CD4-positive, alpha-beta T cell treated with Interferon alpha-2 for 1 hour (primary cell): ENCODE measurements at regions not wholly inside any gene's neighbourhood (a gene's known extent, or its start where the extent isn't known, plus 50 kb on each side); places are given as distances from the start of the nearest gene placed in this dataset.

Source experiments
- DNase-seq, 2 donors: peaks; one replicate each; pipeline ENCODE4 v3.0.0-alpha.2; 2020 to 2022

- DNase-seq = no peak
Measured at GRCh38 chr7:22586101-22586785, 86.3 kb upstream of the STEAP1B start.

DNA sequence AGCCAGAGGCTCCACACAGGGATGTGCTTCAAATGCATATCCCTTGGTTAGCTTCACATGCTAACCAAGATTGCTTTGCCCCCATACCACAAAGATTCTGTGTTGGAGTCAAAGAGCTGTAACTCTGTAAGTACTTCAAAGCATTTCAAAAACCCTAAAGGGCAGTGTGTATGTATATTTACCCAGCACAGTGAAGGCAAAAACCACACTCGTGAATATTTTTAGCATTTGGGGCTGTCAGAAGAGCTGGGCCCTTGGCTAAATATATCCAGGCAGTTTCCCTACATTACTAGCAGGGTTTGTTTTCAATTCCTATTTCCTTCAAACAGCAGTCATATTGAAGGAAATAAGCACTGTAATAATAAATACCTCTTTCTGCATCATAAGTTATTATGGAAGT, 84.2 kb upstream of the STEAP1B start:
- DNase-seq = no peak

GRCh38 chr7:22582863-22583622, 83.1 kb upstream of the STEAP1B start:
- no peak for DNase-seq

GRCh38 chr7:22581099-22581498, 81.1 kb upstream of the STEAP1B start:
- no peak for DNase-seq

GRCh38 chr7:22579961-22580360, 80.0 kb upstream of the STEAP1B start:
- no peak for DNase-seq

DNA sequence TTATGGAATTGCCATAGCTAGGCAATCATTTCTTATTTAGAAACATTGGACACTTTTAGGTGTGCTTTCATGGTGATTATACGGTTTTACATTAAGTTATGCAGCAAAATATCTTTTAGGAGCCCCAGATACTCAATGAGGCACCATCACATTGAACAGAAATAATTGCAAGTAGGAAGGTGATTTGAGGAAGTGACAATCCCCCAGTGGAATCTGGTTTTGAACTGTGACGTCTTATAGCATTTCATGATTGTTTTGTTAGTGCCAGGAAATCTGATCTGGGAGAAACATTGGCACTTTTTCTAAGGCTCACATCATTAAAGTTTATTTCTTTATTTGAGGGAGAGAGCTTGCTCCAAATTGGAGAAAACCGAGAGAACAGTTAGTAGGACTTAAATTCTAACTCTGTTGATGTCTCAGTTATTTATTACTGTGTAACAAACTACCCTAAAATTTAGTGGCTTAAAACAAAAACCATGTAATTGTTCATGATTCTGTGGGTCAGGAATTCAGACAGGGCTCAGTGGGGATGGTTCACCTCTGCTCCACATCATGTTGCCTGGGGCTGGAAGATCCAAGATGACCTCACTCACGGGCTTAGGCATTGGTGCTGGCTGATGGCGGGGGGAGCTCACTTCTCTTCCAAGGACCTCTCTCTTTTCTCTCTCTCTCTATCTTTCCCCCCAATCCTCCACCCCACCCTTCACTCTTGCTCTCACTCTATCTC, 78.2 kb upstream of the STEAP1B start:
- DNase-seq = no peak

- peak in 1 of 2 donors; percentile 22 for DNase-seq
Measured at GRCh38 chr7:22577470-22578001, 77.5 kb upstream of the STEAP1B start.

DNA sequence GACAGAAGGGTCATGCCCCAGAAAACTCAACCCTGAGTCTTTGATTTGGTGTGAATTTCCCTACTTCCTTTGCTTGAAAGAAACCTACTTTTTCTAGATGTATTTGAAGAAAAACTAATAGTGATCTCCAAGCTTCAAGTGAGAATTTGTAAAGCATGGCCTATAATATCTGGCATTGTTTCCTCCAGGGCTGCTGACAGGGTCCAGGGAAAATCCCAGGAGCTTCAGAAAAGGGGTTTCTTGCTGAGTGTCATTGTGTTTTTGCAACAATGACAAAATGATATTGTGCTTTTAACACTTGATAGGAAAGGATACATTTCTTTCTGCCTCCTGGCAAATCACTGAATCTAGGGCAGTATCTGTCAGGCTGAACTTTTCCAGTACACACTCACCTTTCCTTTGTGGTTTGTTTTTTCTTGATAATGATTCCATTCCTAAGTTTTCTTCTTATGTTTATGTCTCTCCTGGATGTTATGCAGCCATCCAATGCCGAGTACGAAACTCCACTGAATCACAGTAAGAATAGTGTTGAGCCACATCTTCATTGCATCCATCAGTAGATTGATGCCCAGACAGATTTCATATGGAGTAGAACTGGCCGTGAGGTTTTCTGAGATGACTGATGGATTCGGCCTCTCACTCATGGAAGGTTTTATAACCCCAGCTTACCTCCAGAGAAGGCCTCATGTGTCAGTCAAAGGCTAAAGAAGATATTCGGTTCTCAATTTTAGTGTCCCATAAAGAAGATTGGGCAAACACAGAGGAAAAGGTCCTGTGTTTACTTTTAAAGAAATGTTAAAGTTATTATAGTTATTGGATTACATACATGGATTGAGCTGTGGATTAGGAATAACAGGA, 76.9 kb upstream of the STEAP1B start:
- DNase-seq = no peak

DNA sequence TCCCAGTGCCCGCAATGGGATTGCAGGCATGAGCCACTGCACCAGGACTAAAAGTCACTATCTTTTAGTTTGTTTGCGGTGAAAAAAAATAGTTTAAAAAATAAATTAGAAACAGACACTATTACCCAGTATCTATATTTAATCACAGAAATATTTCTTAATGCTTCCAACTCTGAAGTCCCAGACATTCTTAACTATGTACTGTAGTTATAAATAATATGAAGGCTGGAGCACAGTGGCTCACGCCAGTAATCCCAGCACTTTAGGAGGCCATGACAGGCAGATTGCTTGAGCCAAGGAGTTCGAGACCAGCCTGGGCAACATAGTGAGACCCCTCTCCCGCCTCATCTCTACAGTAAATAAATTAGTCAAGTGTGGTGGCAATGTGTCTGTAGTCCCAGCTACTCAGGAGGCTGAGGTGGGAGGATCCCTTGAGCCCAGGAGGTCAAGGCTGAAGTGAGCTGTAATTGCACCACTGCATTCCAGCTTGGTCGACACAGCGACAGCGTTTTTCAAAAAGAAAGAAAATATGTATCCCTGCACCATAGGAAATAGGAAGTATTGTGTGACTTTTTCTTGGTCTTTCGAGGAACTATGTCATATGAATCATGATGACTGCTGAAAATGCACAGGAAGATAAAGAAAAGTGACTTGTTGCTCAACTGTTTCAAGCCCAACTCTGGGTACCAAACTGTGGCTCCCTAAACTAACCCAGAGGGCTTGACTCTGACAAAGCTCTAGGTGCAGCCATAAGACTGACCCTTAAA, 74.9 kb upstream of the STEAP1B start:
- DNase-seq = no peak

DNA sequence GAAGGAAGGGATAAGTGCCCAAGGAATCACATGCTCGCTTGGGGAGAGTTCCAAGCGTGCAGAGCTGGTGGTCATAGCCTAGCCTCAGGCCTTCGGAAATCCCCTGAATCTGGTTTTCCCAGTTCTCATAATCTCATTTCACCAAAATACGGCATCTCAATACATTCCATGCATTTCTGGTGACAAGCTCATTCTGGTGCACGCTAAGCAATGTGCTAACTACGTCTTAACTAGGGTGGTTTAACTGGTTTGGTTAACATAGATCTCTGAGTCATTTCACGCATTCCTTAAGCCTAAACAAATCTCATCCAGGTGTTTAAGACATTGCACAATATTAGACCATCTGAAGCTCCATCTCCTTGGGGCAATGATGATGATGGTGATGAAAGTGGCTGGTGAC, 72.9 kb upstream of the STEAP1B start:
- DNase-seq = no peak

- DNase-seq = no peak
Measured at GRCh38 chr7:22572292-22572691, 72.3 kb upstream of the STEAP1B start.

GRCh38 chr7:22571766-22572165, 71.8 kb upstream of the STEAP1B start:
- DNase-seq = no peak

DNA sequence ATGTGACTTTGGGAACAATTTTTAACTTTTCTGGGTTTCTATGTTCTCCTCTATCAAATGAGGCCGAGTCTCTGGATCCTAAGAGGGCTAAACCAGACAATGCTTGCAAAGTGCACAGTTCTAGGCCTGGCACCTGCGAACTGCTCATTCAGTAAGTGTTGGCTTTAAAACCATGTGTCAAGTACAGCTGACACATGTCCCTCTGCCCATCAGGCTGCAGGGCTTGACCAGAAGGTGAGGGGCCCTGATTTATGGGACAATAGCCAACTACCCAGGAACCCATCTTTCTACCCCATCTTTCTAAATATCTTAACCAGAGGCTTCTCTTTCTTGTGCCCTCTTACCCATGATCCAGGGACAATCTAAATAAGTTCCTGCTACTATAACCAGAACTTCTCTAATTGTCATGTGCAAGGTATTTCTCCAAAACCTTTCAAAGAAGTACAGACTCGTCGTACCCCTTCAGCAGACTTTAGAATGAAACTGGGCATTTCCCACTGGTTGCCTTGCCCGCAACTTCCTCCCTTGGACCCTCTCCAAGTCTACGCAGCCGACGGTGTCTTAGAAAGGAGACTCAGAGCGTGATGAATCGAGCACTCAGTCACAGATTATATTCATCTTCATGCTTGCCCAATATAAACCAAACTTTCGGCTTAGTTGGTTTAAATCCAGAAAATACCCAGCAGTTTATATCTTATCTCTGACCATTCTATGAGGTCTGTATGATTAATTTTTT, 69.8 kb upstream of the STEAP1B start:
- DNase-seq = peak; percentile 22 to 63

- DNase-seq = no peak
Measured at GRCh38 chr7:22566592-22566991, 66.6 kb upstream of the STEAP1B start.

- no peak for DNase-seq
Measured at GRCh38 chr7:22566176-22566575, 66.2 kb upstream of the STEAP1B start.

DNA sequence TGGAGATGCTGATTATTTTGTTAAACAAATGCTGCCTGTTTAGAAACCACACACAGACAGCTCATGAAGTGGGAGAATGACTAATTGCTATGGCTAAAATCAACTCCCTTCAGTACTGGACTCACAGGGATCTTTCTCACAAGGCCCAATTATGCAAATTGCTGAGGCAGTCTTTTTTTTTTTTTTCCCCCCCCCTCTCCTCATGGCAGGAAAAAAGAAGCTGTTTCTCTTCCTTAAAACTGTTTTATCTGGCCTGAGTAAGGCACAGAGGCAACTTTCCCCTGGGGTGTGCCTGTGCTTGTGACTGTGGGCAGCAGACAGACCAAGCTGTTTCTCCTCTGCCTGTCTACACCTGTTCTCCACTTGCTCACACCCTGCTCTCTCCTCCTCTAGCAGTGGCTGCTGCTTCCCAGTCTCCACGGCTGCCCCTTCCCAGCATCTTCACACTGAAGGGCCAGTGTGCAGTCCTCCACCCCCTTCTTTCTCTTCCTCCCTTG, 65.4 kb upstream of the STEAP1B start:
- peak in 1 of 2 donors; percentile 21 for DNase-seq

- no peak for DNase-seq
Measured at GRCh38 chr7:22564511-22565045, 64.6 kb upstream of the STEAP1B start.

GRCh38 chr7:22563621-22564241, 63.7 kb upstream of the STEAP1B start:
- no peak for DNase-seq

- DNase-seq = peak in 1 of 2 donors; percentile 12
Measured at GRCh38 chr7:22563032-22563501, 63.1 kb upstream of the STEAP1B start.
